Stimulated activated CD8-positive, alpha-beta memory T cell treated with anti-CD3 and anti-CD28 coated beads, Interleukin-4, amount 100 ng/mL, for 48 hours (primary cell): ENCODE measurements at regions not wholly inside any gene's neighbourhood (a gene's known extent, or its start where the extent isn't known, plus 50 kb on each side); places are given as distances from the start of the nearest gene placed in this dataset.

ENCODE experiments used
- DNase-seq: peaks from one replicate; pipeline ENCODE4 v3.0.0-alpha.2; 2020

DNA sequence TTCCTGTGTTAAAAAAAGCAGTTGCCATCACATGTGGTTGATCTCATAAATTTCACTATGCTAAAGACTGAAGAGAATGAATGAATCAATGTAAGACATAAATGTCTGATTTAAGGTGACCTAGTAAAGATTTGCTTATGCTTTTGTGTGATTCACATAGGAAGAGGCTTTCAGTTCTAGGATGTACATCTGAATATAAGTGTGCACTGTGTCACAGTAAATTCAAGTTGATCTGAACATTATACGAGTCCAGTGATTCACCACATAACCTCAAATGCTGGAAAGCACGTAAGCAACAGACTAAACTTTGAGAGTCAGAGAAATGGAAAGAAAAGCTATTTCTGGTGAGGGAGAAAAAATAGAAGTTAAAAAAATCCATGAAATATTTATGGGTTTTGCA lies 567.9 kb downstream of the EPHA5 start:
- no peak for DNase-seq

DNA sequence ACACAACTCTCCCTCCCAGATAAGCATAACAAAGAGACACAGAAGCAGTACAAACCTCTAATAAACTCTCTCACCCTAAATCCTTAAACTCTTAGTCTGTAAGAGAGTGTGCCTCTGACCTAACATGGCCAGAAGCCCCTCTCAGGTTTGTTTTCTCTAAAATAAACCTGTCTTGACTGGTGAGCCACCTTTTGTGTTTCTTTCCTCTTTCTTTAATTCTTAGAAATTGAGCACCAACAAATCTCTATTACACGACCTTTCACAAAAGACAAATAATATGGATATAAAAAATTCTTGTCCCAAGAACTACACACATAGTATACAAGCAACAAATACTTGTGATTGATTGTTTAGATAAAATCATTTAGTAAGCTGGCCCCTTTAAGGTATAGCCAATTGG lies 573.7 kb downstream of the EPHA5 start:
- no peak for DNase-seq

DNA sequence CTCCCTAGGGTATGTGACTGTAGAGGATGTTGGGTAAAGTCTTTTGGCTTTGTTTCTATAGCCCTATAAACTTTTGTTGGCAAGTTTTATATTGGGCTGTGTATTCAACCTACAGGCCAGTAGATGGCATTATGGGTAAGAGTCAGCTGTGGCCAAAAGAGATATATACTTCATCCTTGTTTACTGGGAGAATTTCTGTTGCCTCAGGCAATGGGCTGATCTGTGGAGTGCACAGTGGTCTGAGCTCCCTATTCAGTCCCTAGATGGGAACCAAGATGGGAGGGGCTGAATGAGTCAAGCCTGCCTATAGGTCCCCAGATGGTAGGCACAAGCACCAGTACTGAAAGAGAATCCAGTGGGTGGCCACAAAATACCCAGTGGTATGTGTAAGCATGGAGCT lies 580.6 kb downstream of the EPHA5 start:
- no peak for DNase-seq

DNA sequence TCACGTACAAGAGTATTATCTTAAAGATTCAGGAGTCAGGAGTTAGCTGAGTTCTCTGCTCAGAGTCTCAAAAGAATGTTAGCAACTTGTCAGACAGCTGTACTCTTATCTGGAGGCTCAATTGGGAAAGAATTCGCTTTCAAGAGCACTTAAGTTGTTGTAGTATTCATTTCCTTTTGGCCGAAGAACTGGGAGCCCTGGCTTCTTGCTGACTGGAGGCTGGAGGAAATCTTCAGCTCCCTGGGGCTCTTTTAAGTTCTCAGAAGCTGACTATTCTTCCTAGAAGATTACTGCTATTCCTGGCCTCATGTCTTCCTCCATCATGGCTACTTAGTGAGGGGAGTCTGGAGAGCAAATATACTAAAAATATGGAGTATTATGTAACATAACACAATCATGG lies 587.2 kb downstream of the EPHA5 start:
- no peak for DNase-seq

DNA sequence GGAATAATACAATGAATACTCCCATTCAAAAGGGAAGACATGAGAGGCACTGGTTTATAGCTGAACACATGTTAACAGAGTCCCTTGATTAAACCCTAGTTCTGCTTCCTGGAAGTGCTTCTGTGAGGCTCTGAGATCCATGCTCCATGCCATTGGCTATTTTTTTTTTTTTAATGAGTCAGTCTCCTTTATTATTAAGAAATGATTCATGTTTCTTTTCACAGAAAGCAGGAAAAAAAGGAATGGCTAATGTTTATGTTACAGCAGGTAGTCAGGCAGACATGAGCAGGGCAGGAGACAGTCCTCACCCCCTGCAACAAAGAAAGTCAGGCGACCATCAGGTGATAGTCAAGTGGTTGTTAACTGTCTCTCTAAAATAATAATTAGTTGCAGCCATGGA lies 598.7 kb downstream of the EPHA5 start:
- DNase-seq, result no peak

DNA sequence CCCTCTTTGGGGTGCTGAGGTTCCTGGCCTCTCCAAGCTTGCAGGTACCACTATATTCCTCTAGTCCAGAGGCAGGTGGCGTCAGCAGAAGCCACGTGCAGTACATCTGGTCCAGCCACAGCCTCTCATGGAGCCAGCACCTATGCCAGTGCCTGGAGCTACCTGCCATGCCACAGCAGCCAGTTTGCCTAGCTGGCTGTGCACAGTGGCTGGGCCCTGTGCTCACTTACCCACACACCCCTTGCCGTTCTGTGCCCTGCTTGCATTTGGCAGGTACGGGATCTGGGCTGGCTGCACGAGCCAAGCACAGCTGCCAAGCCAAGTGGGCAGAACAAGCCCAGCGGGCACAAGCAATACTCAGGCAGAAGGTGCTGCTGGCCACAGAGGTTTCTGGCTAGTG lies 601.1 kb downstream of the EPHA5 start:
- DNase-seq, result no peak

DNA sequence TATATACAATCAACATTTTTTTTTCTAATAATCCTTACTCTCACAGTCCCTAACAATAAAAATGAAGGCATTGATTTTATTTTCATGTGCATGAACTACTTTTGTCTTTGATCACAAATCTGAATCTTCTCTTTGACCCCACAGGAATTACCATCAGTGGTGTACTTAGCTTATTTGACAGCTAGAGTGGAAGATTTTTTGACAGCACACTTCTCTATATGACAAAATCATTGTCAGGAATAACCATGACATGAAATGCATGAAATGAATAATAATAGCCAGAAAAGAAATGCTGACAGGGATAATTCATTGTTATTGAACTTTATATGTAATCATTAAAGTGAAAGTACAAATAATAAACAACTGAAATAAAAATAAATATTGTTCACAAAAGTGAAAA lies 604.2 kb downstream of the EPHA5 start:
- no peak for DNase-seq

DNA sequence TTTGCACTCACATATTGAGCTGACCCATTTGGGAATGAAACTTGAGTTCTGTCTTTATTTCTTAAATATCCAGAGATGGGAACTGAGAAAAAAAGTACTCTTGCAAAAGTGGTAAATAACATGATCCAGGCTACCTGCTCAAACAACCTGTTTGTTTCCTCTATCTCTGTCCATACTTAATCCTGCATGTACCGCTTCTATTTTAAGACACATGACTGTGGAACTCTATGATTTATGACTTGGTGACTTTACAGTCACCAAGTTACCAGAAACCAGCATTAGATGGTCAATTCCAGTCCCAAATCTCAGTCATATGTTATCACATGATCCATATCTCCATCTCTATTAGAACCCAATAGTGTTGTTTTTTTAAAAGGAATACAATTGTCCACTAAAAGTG lies 606.7 kb downstream of the EPHA5 start:
- DNase-seq, result no peak

DNA sequence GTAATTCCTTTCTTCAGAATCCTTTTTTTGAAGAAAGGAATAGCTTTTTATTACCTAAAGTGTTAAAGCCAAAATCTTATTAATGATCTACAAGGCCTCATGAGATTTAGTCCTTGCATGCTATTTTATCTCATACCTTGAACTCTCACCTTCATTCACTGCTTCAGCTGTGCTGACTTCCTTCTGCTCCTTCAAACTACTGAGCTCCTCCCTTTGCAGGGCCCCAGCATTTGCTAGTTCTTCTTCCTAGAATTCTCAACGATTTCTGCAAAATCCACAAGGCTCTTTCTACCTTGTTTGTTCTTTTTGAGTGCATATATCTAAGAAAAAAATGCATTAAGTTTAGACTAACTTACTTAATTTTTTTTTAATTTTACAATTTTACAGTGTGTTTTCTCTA lies 619.5 kb downstream of the EPHA5 start:
- no peak for DNase-seq

DNA sequence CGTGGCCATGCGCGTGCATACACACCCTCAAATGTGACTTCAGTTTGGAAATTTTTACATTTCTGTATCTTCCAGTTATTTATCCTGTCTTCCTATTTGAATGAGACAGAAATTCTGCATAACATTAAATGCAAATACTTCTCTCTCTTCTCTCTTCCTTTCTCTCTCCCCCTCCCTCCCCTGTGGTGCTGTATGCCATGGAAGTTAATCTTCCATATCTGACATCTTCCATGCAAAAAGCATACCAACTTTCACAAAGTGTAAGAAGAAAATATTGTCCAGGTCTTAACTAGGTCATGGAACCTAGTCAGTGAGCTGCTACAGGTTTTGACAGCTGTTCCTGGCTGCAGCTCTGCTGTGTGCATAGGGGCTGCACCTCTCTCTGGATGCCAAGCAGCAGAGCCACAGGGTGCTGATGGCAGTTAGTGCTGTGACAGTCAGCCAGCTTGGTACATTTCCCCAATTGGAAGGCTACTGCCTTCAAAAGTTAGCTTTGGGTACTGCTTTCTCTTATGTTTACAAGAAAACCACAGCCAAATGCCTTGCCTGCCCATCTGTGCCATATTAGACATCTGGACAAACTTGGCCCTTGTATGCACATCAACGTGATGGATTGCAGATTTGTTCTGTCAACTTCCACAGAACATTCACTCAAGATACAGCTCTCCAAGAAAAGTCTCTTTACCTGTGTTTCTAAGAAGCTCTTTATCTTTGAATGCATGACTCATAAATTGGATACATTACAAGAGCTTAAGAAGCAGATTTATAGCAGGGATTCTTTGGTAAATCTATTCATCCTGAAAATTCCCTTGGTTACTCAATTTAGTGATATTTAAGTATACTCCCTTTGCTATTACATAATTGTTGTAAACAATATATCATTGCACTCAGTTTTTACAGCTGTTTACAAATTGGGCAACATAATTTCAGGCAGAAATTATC lies 623.8 kb downstream of the EPHA5 start:
- DNase-seq, result no peak

DNA sequence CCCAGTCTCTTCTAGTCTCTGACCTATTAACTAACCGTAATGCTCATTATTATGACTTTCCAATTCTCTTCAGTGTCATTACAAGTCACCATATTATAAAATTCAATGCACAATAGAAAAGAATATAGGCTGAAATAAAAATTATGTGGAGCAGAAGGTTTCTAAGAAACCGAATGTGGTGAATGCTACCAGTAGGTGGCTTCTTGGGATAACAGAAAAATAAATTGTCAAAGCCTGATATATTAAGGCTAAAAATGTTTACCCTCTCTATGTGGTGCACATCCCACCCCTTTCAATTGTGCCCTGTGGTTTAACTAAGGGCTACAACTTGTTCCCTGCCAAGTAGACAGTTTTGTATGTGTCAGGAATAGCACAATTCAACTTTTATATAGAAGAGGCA lies 624.6 kb upstream of the TECRL start:
- DNase-seq, result no peak

DNA sequence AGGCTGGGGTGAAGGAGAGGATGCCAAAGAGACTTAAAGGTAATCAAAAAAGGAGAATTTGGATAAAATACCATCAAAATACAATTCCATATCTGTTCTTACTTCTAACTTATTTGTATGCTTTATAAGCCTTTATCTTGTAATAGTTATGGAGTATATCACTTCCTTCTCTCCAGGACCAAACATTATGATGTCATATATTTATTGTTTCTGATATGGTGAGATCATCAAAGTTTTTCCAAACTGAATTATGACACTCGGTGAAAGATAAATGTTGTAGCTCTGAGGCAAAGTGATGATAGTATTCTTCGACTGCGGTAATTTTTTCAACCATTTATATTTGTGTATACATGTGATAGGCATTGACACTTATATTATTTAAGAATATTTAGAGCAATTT lies 619.3 kb upstream of the TECRL start:
- no peak for DNase-seq

DNA sequence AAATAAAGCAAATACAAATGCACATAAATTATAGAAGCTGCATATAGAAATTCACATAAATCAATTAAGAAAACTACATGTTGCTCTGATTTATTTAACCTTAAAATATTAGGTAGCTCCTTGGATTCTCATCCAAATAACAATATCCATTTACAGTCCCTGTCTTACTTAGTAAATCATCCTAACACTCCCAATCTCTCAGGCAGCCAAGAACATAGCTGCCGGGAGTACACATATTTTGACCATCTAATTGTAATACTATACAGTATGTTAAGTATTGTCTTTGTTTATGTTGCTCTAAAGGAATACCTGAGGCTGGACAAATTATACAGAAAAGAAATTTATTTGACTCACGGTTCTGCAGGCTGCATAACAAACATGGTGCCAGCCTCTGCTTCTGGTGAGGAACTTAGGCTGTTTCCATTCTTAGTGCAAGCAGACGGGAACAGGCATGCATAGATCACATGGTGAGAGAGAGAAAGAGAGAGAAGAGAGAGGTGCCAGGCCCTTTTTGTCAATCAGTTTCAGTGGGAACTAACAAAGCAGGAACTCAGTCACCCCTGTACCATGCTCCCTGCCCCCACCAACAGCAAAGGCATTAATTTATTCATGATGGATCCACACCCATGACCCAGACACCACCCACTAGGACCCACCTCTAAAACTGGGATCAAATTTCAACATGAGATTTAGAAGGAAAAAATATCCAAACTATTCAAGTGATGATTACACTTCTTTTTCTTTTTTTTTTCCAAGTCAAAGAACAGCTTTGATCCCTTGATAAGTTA lies 614.8 kb upstream of the TECRL start:
- no peak for DNase-seq

DNA sequence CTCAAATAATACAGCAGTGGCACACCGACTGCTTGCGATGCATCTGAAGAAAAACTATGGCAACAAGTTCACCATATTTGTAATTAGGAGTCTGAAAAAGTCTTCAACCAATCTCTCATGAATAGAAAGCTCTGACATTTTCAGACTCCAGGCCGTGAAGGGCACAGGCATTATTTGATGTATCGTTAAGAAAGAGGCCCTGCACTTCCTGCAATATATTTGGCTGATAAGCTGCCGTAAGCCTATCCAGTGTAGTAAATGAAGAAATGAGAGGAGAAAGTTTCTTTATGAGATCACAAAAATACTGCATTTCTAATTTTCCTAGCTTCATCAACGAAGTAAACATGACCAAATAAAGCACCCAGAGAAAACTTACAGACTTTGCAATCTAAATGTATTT lies 613.8 kb upstream of the TECRL start:
- DNase-seq, result no peak

DNA sequence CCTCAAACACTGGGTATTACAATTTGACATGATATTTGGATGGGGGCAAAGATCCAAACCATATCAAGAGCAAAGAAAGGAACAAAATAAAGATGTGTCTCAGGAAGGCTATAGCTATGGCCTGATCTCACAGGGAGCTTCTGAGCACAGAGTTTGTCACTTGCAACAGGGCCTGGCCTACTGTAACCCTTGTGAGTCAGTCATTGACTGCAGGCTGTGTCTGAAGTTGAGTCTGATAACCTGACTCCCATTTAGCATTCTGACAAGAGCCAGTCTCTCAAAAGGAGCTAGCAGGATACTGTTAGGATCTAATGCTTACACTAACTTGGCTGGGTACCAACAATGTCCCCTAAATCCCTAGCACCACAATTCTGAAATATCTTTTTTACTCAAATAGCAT lies 612.5 kb upstream of the TECRL start:
- DNase-seq, result no peak

DNA sequence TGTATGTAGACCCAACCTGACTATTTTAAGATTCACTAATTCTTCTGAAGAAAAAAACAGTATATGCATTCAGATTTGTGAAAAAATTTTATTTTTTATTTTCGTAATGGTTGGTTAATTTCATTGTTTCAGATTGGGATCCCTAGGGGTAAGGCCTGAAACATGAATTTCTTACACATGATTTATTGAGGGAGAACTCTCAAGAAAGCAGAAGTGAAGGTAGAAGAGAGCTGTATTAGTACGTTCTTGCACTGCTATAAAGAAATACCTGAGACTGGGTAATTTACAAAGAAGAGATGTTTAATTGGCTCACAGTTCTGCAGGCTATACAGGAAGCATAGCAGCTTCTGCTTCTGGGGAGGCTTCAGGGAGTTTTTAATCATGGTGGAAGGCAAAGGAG lies 611.9 kb upstream of the TECRL start:
- DNase-seq, result no peak

DNA sequence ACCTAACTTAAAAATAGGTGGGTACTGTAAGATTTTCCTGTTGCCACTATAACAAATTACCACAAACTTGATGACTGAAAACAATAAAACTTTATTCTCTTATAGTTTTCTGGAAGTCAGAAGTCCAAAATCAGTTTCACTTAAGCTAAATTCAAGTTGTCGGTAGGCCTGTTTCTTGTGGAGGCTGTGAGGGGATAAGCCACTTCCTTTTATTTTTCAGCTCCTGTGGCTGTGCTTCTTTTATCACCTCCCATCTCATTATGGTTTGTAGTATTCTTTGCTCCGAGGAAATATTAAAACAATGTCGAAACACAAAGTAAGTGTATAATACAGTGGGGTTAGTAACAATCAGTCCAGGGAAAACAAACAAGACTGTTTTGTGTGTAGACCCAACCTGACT lies 610.5 kb upstream of the TECRL start:
- DNase-seq, result no peak

DNA sequence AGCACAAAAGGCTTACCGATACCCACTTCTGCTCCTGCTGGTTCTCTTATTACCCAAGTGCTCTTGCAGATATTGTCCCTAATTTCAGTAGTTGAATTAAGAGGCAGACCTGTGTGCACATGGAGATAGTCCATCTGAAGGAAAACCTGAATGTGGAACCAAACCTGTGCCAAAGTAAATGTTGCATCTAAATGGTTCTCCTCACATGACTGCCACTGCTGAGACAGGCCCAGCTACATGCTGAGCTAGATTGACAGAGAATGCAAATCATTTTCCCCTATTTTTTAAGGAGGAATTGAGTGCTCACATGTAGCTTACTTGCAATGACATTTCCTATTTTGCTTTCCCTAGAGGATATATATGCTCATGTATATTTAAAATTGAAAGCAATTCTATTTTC lies 609.1 kb upstream of the TECRL start:
- no peak for DNase-seq

DNA sequence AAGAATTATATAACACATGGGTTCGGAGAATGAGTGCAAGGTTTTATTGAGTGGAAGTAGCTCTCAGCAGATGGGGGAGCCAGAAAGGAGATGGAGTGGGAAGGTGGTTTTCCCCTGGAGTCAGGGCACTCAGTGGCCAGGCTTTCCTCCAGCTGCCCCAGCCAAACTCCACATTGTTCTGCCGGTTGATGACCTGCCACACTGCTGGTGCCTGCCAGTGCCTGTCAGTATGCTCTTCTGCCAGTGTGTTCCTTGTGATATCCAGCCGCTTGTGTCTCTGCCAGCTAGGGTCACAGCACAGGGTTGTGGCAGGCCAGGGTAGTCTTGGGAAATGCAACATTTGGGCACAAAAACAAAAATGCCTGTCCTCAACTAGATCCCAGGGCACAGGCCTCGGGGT lies 604.8 kb upstream of the TECRL start:
- no peak for DNase-seq

DNA sequence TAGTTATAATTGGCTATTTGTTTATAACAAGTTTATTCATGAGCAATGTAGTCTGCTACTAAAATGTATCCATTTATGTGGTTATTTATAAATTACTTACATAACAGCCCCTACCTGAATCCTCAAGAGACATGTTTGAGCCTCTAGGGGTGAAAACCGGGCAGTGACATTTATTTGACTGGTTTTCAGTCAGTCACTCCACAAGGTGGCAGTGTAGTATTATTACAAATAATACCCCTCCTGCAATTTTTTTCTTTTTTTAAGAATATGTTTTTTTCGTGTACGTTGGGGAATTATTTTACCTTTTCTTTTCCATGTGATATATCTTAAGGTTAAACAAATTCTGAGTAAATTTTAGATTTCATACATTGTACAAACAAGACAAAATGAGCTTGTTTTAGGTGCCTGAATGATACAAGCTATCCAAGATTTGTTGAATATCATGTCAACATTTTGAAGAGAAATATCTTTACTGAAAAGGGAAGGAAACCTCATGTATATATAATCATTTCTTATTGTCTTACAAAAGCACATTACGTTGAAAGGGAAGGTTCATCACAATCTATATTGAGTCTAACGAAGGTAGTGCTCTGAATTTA lies 598.7 kb upstream of the TECRL start:
- no peak for DNase-seq

DNA sequence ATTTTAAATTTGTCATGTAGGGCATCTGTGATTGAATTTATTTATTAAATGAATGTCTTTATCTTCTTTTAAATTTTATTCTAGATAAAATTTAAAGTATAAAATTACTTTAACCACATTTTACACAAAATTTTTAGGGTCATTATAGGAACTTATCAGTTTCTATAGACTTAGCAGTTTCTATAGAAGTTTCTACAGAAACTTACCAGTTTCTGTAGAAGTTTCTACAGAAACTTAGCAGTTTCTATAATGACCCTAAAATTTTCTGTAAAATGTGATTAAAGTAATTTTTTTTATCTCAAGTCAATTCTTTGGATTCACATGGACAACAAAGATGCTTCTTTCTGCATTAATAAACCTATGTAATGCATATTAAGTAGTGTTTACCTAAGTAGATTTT lies 565.9 kb upstream of the TECRL start:
- no peak for DNase-seq

DNA sequence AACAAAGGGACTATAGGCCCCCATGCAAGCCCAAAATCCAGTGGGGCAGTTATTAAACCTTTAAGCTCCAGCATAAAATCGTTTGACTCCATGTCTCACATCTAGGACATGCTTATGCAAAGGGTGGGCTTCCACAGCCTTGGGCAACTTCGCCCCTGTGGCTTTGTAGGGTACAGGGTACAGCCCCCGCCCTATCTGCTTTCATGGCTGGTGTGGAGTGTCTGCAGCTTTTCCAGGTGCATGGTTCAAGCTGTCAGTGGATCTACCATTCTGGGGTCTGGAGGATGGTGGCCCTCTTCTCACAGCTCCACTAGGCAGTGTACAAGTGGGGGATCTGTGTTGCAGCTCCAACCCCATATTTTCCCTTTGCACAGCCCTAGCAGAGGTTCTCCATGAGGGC lies 559.8 kb upstream of the TECRL start:
- DNase-seq, result no peak

DNA sequence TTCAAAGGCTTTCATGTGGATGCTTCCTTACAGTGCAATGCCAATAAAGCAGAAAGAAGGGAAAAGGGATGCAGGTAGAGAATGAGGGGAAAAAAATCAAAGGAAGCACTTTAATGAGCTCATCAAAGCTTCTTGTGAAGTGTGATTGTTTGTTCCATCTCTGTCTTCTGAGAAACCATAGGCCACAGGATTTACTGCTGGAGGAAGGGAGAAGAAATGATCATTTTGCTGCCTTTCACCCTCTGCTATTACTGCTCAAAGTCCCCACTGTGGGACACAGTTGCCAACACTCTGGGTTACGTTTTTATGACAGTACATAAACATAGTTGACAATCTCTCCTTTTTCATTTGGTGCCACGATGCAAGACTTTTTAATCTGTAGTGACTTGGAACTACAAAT lies 558.0 kb upstream of the TECRL start:
- no peak for DNase-seq

DNA sequence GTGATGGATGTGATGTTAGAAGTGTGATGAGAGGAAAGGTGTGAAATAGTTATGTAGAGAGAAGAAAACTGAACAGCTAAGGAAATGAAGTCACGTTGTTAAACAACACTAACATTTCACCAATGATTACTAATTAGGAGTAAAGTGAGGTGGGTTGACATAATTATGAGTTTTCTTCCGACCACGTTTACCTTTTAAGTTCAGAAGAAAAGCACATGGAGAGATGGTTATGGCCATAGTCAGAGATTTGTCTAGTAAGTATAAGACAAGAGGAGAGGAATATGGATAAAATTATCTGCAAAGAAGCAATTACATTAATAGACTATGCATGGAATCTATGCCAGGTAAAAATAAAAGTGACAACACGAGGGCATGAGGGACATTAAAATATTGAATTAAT lies 551.3 kb upstream of the TECRL start:
- DNase-seq, result no peak
